PC-9 (cell line): ENCODE measurements at regions not wholly inside any gene's neighbourhood (a gene's known extent, or its start where the extent isn't known, plus 50 kb on each side); places are given as distances from the start of the nearest gene placed in this dataset.
"Not testable (repeated sequence)": the region's sequence is repeated elsewhere in the genome, so short reads cannot be mapped to it uniquely, and the experiment has no call there.

ENCODE experiments used
- CTCF ChIP-seq: fragments of 200-600 bp; sonication (generic); conservative IDR thresholded peaks from 2 replicates; pipeline ENCODE4 v1.6.1; 2017; ENCODE audit warnings: mixed run types, antibody characterized with exemption, mild to moderate bottlenecking, moderate library complexity
- EZH2 ChIP-seq: fragments of 200-600 bp; sonication (generic); IDR thresholded peaks from 2 replicates; pipeline ENCODE4 v1.8.0; 2017; ENCODE audit warnings: antibody characterized with exemption, low read depth

GRCh38 chr5:166804693-166805092 is 1486.8 kb upstream of the WWC1 start:
- TF ChIP-seq CTCF, EZH2: not testable (repeated sequence)
